ENCODE measurements at regions not wholly inside any gene's neighbourhood (a gene's known extent, or its start where the extent isn't known, plus 50 kb on each side); places are given as distances from the start of the nearest gene placed in this dataset.

DNA sequence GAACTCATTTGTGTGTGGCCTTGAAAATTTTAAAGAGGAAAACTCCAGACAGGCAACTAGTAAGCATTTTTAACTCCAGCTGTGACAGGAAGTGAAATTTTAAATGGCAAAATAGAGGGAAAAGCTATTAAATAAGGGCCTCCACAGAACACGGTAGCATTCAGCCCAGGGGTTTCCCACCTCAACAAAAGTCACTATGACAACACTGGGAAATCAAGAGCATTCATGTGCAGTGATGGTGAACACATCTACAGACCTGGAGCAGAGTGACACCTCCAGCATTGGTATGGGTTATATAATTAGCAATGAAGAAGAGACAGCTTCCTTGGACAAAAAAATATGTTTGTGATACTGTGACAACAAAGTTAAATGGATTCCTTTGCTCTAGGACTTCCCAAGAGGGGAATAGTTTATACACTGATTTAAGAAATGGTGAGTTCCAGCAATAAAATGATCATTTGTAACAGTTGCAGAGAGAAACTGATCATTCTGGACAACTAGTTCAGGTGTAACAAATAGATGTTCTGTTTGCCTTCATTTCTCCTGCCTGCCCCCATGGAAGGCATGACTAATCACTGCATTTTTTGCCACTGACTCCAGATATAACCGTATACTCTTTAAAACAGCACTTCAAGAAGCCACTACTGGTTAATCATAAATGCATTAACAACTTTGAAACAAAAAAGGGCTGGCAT lies 93.3 kb upstream of the SLC44A1 start:
- peak in 2 of 3 experiments; percentile 1 to 64 for DNase-seq

DNA sequence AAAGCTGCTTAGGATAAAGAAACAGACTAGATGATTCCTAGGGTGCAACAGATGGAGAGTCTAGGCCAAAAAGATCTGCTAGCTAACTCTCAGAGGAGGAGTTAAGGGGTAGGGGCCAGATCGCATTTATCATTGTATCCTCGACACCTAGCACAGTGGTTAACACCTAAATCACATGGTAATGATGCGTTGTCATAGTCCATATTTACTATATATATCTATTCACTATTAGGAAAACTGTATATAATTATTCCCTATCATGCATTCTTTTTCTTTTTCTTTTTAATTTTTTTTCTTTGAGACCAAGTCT lies 92.8 kb upstream of the SLC44A1 start:
- no peak for DNase-seq

DNA sequence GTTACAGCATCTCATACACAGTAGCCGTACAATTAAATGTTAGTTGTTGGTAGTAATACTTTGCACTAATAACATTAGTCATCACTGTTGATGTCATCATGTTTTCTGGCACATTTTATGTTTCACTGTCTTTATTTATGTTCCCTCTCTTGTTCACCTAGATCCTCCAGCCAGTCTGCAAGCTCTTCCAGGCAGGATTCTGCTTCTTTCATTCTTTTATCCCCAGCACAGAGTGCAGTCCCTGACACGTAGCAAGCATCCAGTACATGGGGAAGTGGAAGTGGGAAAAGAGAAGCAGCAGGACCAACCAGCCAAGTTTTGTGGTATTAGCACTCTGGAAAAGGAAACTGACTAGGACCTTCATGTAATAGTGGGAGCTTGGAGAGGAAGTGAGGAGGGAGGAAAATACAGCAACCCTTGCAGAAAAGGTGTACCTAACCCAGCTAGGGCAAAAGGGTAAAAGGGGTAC lies 89.7 kb upstream of the SLC44A1 start:
- DNase-seq = peak in 1 of 3 experiments; percentile 17

DNA sequence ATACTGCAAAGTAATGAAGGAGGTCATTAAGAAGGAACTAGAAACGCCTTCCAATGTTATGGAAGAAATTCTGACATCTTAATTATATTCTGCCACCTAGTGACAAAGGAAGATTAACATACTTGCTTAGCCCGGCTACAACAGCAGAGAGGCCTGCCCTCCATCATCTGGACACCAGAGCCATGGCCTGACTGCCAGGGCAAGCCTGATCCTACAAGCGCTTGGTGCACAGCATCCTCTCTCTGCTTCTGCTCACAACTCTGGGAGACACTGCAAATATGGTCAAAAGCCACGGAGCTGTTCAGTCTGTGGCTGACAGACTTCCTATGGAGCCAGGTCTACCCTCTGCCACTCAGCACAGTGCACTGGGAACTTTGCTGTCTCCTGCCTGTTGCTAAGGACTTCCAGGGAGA lies 87.3 kb upstream of the SLC44A1 start:
- peak; percentile 20 to 82 (median 37) for DNase-seq

DNA sequence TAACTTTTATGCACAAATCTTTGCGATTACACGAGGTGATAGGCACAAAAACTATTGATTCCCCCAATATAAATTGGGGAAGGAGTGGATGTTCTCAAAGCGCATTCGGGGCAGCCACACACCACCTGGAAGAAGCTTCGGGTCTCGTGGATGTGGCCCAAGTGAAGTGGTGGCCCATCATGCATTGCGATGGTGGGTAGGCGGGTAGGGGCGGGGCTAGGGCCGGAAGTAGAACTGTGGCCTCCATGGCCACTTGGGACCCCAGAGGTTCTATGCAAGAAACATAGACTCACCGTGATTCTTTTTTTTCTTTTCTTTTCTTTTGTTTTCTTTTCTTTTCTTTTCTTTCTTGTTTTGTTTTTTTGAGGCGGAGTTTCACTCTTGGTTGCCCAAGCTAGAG lies 86.4 kb upstream of the SLC44A1 start:
- DNase-seq = no peak

DNA sequence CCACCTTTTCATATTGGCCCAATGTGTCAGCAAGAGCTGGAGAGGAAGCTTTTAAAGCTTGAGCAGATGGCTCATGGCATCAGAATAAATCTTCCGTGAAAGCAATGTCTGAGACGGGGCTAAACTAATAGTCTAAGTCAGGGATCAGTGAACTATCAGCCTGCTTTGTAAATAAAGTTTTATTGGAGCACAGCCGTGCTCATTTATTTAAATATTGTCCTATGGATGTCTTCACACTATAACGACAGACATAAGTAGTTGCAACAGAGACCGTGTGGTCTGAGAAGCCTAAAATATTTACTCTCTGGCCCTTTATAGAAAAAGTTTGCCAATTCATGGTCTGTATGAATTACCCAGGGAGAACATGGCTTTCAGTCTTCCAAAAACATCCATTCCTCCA lies 85.6 kb upstream of the SLC44A1 start:
- DNase-seq = no peak

DNA sequence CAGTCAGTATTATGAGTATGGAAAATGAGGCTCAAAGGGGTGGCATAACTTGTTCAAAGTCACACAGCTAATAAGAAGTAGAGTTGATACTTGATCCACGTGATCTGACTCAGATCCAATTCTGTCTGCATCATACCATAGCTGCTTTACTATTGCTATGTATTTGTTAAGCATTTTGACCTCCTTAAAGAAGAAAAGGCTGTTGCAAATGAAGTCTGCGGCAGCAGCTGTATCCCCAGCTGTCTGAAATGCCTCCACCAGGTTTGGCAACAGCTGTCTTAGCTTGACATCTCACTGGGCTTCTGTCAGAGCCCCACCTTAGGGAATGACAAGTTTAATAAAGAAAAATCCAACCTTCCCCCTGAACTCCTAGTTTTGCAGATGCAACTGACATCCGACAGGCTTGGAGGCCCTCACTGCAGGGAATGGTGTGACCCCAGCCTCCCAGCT lies 75.6 kb upstream of the SLC44A1 start:
- DNase-seq = peak in 1 of 3 experiments; percentile 59

DNA sequence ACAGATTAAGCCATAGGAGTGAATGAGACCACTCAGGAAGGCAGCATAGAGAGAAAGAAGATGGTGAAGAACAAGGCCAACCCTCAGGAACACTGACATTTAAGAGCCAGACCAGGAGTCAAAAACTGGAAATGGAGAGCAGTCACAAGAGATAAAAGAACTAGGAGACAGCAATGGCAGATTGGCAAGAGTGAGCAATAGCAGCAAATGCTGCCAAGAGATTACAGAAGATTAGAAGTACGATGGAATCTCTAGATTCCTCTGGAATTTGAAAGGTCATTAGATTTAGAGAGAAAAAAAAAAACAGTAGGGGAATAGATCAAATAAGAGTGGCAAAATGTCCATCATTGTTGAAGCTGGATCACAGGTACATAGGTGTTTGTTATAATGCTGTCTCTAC lies 73.4 kb upstream of the SLC44A1 start:
- DNase-seq = no peak

DNA sequence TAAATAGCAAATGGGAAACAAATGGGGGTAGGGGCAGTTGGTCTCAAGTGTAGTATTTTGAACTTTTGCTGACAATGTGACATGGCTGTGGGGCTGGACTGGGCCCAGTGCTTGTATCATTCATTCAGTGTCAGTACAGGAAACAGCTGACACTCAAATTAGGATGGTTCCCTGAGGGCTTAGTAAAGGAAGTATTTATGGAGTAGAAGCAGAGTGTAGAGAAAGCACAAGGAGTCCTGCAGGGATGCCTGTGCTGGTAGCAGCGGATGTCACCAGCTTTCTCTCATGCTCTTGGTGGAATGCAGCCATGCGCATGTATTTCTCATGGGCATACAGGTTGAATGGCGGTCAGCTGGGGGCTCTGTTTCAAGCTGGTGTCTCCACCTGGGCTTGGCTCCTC lies 72.9 kb upstream of the SLC44A1 start:
- no peak for DNase-seq

DNA sequence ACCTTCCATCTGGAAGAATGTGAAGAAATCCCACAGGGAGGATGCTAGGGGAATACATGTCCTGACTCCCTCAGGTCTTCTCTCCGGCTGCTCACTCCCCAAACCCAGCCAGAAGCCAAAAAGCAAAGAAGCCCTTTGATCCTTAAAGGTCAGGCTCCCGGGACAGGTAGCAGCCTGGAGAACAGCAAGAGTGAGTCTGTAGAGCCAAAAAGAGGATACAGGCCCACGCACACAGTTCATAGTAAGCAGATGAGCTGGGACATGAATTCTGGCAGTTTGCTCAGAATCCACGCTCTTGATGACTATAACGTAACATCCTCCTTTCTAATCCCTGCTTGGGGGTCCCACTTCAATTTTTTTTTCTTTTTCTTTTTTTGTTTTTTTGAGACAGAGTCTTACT lies 72.0 kb upstream of the SLC44A1 start:
- DNase-seq = no peak

DNA sequence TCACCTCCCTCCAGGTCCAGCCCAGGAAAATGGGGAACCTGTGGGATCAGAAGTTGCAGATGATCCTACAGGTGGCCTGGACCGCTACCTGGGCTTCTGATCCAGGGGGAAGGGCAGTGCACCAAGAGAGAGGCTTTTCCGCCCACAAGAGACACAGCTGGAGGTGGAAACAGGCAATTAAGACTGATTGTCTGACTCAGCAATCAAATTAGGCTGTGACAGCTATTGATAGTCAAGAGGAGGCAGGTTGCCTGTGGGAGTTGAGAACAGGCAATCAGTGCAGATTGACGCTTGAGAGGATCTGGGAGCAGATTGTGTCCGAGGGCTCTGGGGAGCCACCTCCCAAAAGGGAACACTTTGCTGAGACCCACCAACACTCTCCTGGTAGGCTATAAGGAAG lies 71.1 kb upstream of the SLC44A1 start:
- DNase-seq = peak in 2 of 3 experiments; percentile 81 to 96

DNA sequence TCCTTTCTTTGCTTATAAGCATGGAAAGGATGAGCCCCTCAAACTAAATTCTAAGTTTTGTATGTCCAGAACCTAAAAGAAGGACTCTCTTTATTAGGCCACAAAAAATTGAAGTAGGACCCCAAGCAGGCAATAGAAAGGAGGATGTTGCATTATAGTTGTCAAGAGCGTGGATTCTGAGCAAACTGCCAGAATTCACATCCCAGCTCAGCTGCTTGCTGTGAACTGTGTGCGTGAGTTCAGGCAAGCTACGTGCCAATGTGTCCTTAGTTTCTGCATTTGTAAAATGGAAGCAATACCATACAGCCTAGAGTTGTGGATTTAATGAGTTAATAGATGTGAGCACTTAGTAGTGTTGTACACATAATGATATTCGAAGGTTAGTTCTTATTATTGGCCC lies 70.6 kb upstream of the SLC44A1 start:
- no peak for DNase-seq

DNA sequence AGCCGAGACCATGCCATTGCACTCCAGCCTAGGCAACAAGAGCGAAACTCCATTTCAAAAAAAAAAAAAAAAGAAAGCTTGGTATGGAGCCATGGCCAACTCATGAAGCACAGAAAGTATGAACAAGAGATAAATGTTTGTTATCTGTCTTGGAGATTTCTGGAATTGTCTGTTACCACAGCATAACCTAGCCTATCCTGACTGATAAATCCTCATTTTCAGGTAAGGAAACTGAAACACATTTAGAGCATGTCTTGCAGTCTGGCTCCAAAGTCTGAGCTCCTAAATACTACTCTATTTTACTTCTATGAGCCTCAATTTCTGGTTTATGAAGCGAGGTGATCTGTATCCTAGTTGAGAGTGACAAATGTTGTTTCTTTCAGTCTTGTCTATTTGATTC lies 68.3 kb upstream of the SLC44A1 start:
- no peak for DNase-seq

DNA sequence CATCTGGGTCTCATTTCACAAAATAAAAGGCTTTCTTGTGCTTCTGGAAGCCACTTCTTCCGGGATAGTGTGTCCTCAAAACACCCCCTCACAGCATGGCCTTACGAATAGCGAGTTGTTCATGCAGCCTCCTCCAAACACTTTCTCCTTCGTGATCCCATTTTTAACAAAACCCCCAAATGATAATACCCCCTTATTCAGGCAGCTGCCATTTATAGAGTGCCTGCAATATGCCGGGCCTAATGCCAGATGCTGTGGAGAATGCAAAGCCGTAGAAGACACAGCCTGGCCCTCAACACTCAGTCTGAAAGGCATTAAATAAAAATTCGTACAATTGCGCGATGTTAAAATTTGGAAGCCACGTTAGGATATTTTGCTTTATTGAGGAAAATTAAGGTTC lies 66.4 kb upstream of the SLC44A1 start:
- DNase-seq = no peak

DNA sequence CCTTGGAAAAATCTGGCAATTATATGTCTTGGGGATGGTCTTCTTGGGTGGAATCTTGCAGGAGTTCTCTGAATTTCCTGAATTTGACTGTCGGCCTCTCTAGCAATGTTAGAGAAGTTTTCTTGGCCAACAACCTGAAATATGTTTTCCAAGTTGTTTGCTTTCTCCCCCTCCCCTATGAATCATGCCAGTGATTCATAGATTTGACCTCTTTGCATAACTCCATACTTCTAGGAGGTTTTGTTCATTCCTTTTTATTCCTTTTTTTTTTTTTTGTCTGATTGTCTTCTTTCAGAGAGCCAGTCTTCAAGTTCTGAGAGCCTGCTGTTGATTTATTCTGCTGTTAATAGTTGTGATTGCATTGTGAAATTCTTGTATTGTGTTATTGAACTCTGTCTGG lies 56.7 kb upstream of the SLC44A1 start:
- no peak for DNase-seq

DNA sequence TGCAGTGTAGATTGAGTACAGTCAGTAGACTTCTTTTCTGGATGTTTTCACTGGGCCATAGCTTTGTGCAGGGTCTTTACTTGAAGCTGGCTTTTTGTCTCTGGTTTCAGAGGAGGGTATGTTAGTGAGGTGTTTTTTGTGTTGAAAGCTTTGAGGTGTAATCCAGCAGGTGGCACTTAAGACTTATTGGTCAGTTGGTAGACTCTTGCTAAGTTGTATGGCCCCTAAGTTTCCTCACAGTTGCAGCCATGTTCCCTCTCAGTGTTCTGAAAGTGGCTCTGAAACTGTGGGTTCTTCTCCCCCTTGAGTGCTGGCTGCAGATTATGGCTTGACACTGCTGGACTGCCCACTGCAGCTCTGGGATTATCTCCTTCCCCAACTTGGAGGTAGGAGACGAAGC lies 55.7 kb upstream of the SLC44A1 start:
- DNase-seq = peak in 1 of 3 experiments; percentile 14

DNA sequence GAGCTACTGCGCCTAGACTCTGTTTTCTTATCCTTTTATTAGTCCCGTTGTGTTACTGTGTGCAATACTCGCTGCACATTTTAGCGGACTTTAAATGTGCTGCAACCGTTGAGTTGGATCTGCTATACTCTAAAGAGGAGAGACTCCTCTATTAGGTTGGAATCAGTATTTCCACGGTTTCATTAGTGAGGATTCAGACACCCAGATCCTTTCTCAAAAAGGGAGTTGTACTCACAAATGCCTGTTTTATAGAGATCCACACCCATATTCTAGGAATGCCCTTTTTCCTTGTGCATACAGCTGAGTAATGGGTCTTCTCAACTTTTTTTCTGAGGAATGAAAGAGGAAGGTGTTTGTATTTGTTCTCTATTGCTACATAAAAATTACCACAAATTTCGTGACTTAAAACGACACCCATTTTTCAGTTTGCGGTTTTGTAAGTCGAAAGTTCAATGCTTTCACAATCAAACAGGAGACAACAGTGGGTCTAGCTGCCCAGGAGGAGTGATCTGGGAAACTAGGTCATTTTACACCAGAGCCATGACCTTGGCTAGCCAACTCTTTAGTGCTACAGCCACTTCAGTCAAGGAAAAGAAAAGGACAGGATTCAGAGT lies 52.8 kb upstream of the SLC44A1 start:
- DNase-seq = no peak

DNA sequence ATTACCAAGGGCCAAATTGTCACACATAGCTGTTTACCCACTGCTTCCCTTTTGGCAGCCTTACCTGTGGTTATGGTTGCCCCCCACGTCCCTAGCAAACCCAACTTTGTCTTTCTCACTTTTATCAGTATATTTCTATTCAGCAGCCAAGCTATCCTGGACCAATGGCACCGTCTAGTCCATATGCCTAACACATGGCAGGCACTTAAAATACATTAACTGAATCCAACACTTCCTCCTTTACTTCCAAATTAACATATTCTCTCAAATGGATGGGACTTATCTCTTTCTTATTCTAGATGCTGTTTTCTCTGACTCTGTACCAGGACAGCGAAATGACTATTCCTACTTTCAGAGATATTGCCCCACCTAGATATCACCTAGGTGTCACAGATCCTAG lies 50.9 kb upstream of the SLC44A1 start:
- no peak for DNase-seq

DNA sequence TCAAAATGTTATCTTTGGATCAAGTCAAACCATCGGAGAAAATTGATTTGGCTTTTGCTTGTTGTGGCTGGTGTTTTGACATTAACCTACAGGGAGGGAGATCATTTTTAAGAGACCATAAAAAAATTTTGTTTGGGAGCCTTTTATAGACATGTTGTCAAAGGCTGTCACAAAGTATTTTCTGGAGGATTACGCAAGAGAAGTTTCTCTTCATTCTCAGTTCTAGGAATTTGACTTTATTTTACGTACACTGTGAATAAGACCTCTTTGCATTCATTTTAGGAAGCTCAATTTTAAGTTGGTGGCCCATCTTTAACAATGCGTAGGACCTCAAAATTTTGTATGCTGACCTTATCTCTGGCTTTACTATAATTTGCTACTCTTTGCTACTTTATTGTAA lies 50.2 kb upstream of the SLC44A1 start:
- no peak for DNase-seq

All from NCI-H1417 (cell line).